D721Med (cell line): ENCODE measurements at regions not wholly inside any gene's neighbourhood (a gene's known extent, or its start where the extent isn't known, plus 50 kb on each side); places are given as distances from the start of the nearest gene placed in this dataset.

Experiments used
- DNase-seq: peaks from one replicate; pipeline ENCODE4 v3.0.0; 2011; ENCODE audit warnings: low spot score; ENCODE audit not compliant: insufficient read length
- FAIRE-seq: peaks from 2 replicates; lab custom pipeline; 2011; peaks lifted over from hg19 to GRCh38; lab: Jason Lieb, UNC
- TF ChIP-seq, protein P1 (sequence below): IDR thresholded peaks from 2 replicates; pipeline ENCODE4 v1.5.1; 2012; ENCODE audit warnings: mild to moderate bottlenecking, control low read depth; ENCODE audit not compliant: insufficient read depth; ENCODE audit errors: missing control alignments

DNA sequence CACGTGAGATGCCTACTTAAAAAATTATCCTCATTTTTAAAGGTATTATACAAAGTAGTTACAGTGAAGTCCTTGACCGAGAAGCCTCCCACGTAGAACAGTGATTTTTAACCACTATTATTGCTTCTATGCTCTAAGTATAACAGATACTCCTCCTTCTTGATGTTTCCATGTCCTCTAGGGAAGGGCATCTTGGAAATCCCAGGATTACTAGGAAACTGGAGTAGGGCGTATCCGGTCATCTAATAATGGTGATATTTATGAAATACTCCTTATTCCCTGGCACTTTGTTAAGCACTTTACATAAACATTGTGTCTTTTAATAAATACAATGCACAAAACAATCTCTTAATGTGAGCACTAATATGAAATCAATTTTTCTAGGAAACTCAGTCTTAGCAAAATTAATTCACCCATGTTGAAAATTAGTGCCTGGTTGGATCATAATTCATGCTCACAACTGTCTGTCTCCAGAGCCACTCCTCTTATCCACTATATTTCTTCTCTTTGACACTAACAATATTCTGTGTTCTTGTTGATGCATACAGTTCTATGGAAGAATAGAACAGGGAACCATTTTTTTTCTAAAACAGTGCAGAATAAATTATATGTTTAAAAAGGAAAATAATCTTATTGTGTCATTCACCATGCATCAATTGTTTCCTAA lies 128.6 kb upstream of the SEMA3E start:
- DNase-seq (no peak), FAIRE-seq (no peak)
- TF ChIP-seq, protein P1, sequence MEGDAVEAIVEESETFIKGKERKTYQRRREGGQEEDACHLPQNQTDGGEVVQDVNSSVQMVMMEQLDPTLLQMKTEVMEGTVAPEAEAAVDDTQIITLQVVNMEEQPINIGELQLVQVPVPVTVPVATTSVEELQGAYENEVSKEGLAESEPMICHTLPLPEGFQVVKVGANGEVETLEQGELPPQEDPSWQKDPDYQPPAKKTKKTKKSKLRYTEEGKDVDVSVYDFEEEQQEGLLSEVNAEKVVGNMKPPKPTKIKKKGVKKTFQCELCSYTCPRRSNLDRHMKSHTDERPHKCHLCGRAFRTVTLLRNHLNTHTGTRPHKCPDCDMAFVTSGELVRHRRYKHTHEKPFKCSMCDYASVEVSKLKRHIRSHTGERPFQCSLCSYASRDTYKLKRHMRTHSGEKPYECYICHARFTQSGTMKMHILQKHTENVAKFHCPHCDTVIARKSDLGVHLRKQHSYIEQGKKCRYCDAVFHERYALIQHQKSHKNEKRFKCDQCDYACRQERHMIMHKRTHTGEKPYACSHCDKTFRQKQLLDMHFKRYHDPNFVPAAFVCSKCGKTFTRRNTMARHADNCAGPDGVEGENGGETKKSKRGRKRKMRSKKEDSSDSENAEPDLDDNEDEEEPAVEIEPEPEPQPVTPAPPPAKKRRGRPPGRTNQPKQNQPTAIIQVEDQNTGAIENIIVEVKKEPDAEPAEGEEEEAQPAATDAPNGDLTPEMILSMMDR = no peak

DNA sequence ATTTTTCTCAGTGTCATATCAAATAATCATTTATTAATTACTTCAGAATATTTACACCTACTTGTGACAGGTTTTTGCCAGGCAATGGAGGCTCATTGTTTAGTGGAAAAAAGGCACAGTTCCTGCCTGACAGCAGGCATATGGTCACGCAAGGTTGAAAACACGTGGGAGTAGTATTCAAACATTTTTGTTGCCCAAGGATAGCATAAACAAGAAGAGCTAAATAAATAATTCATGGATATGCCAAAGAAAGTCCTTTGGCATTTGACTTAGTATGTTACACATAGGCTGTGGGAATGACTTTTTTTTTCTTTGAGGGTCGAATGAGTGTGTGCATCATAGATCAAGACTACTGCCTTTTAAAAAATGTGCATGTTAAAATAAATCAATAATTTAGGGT lies 120.5 kb upstream of the SEMA3E start:
- TF ChIP-seq, protein P1 = no peak
- DNase-seq = no peak
- FAIRE-seq = no peak

DNA sequence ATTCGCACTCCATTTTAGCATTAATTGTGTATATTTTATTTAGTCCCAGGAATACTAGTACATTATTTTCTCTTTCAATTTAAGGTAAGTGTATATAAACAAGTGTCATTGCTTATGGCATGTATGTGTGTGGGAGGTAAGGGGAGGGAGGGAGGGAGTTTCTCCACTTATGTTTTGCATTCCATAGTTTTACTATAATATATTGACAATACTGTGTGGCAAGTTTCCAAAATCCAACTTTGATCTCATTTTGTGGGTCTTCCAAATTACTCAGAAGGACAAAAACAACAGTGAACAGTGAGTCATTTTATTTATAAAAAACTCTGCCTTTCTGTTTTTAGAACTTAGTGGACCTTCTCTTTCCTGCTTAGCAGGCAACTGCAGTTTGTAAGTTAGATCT lies 102.3 kb upstream of the SEMA3E start:
- no peak for FAIRE-seq
- no peak for DNase-seq
- TF ChIP-seq, protein P1 = no peak

DNA sequence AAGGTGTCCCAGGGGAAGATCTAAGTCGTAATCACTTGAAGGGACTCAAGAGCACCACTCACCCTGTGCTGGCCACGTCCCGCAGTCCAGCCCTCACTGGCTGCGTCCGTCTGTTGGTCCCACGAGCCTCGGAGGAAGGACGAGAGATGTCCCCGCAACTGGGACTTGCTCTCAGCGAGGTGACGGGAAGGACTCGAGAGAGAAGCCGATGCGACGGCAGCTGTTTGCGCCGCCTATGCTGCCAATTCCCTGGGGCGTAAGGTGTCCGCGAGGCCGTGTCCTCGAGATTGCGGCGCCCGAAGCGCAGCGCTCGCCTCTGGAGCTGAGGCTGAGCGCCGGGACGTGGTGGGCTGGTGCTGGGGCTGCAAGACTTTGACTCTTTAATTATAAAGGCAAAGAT lies 100.6 kb upstream of the SEMA3E start:
- TF ChIP-seq, protein P1 = no peak
- DNase-seq (no peak), FAIRE-seq (no peak)

DNA sequence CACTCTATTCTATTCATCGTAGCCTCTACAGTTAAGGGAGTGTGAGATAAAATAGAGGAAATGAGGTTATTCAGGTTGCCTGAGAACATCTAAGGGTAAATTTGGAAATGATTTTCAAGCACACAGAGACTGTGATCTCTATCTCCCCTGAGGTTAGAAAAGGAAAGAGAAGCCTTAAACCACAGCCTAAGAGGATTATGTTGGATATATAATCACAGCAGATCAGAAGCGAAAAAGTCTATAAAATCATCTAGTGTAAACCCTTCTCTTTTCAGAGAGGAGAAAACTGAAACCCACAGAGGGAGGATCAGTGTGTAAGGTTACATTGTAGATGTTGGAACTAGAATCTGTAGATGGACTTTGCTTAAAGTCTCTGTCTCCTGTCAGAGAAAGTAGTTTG lies 90.6 kb upstream of the SEMA3E start:
- DNase-seq = no peak
- FAIRE-seq = peak; percentile 80
- TF ChIP-seq, protein P1 = no peak

DNA sequence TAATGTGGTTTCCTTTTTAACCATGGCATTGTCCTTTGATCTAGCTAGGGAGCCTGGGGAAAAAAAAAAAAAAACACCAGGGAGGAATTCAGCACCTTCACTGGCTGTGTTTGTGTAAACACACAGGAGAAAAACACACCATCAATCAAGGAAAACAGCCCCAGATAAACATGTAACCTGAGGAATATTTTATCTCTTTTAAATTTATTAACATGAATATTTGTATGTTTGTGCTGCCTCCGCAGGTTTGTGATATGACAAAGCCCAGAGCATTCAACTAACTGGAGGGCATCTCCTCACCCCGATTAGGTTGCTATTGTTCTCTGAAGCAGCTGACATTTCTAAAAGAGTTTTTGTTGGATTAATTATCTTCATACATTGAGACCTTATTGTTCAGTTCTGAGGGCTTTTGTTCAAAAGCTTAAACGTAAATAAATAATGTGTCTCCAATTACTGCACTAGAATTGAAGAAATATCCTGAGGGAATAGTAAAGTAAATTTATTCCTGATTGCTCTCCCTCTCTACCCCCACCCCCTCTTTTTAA lies 89.4 kb upstream of the SEMA3E start:
- DNase-seq = no peak
- TF ChIP-seq, protein P1 = no peak
- no peak for FAIRE-seq

DNA sequence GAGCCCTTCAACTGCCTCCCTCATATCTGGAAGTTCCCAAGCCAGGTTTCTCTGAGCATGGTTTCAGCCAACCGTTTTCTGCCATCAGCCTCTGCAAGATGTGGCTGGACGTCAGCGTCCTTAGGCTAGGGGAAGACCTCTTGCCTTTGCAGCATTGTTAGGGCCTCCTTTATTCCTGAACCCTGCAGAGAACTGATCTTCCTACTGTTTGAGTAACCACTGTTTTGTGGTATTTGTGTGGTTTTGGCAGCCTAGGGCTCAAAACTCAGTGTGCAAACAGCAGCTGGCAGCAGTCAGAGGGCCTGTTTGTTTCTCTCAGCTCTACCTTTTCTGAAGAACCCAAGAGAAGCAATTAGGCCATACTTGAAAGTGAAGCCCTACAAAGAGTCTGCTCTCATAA lies 83.4 kb upstream of the SEMA3E start:
- TF ChIP-seq, protein P1 = no peak
- no peak for DNase-seq
- no peak for FAIRE-seq
